Loucy (cell line): ENCODE measurements at regions not wholly inside any gene's neighbourhood (a gene's known extent, or its start where the extent isn't known, plus 50 kb on each side); places are given as distances from the start of the nearest gene placed in this dataset.

Source experiments
- H2AFZ ChIP-seq: fragments of 200-600 bp; sonication (generic); 2 replicates; pipeline ENCODE4 v1.6.0; 2016; ENCODE audit warnings: antibody characterized with exemption, mild to moderate bottlenecking, low read length, moderate library complexity
- H3F3A ChIP-seq: fragments of 200-600 bp; 2 replicates; pipeline ENCODE4 v1.6.0; 2016; ENCODE audit warnings: antibody characterized with exemption, low read depth, mild to moderate bottlenecking
- H3K27me3 ChIP-seq: fragments of 200-600 bp; sonication (generic); 2 replicates; pipeline ENCODE4 v1.6.1; 2014; ENCODE audit warnings: low read length, mild to moderate bottlenecking; ENCODE audit not compliant: insufficient read depth, poor library complexity, severe bottlenecking
- H3K36me3 ChIP-seq: fragments of 200-600 bp; sonication (generic); 2 replicates; pipeline ENCODE4 v1.6.1; 2016; ENCODE audit warnings: low read length; ENCODE audit not compliant: insufficient read depth
- H3K4me1 ChIP-seq: fragments of 200-600 bp; sonication (generic); 2 replicates; pipeline ENCODE4 v1.5.1; 2014; ENCODE audit warnings: low read length, mild to moderate bottlenecking; ENCODE audit not compliant: insufficient read depth, poor library complexity, severe bottlenecking
- H3K4me2 ChIP-seq: fragments of 200-600 bp; sonication (generic); 2 replicates; pipeline ENCODE4 v1.6.0; 2014; ENCODE audit warnings: antibody characterized with exemption, low read length, low read depth, mild to moderate bottlenecking; ENCODE audit not compliant: poor library complexity, severe bottlenecking
- H3K4me3 ChIP-seq: fragments of 200-600 bp; sonication (generic); 2 replicates; pipeline ENCODE4 v1.5.1; 2014; ENCODE audit warnings: low read length, mild to moderate bottlenecking, mixed read lengths; ENCODE audit not compliant: poor library complexity, severe bottlenecking
- H3K79me2 ChIP-seq: fragments of 200-600 bp; sonication (generic); 2 replicates; pipeline ENCODE4 v1.6.1; 2014; ENCODE audit warnings: low read length; ENCODE audit not compliant: insufficient read depth
- H3K9ac ChIP-seq: fragments of 200-600 bp; sonication (generic); 2 replicates; pipeline ENCODE4 v1.6.0; 2014; ENCODE audit warnings: mild to moderate bottlenecking, low read depth, low read length, moderate library complexity; ENCODE audit not compliant: poor library complexity, severe bottlenecking
- H3K9me2 ChIP-seq: fragments of 200-600 bp; sonication (generic); replicated peaks from 2 replicates; pipeline ENCODE4 v1.6.1; 2016; ENCODE audit warnings: low read depth, low read length, mixed read lengths
- H3K9me3 ChIP-seq: fragments of 200-600 bp; sonication (generic); 2 replicates; pipeline ENCODE4 v1.6.1; 2014; ENCODE audit warnings: mild to moderate bottlenecking, antibody characterized with exemption, low read length, low read depth; ENCODE audit not compliant: insufficient read depth
- H4K20me1 ChIP-seq: fragments of 200-600 bp; sonication (generic); 2 replicates; pipeline ENCODE4 v1.6.0; 2014; ENCODE audit warnings: antibody characterized with exemption, low read length, mild to moderate bottlenecking; ENCODE audit not compliant: insufficient read depth, poor library complexity, severe bottlenecking
- EZH2phosphoT487 ChIP-seq: fragments of 200-600 bp; IDR thresholded peaks from 2 replicates; pipeline ENCODE4 v1.6.1; 2018; ENCODE audit warnings: antibody characterized with exemption, mild to moderate bottlenecking, moderate library complexity, borderline replicate concordance
- TF ChIP-seq, protein P1 (sequence below): fragments of 200-600 bp; sonication (generic); conservative IDR thresholded peaks from 2 replicates; pipeline ENCODE4 v1.5.1; 2014; ENCODE audit warnings: mild to moderate bottlenecking, antibody characterized with exemption, low read length

DNA sequence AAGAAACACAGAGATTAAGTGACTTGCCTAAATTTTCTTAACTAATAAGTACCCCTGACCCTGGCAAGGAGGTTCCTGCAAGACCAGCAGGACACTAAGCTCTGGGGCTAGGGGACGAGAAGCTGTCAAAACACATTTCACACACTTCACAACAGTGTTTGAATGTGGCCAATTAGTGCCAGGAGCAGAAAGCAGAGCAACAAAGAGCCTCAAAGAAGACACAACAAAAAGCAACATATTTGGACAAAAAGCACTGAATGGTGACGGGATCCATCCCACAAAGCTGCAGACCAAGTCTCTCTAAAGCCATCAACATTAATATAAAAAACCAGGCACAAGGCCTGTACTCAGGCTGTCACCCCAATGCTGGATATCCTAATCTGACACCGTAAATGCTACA is 361.9 kb upstream of the RASGEF1B start:
- H3K27me3 ChIP-seq, result no peaks in the 10 kb centered on the region
- no peaks in the 10 kb centered on the region for H3F3A ChIP-seq
- no peak overlapping the region for H2AFZ ChIP-seq
- H4K20me1 ChIP-seq, result no peaks in the 10 kb centered on the region
- H3K4me1 ChIP-seq, result no peaks in the 10 kb centered on the region
- no peaks in the 10 kb centered on the region for H3K36me3 ChIP-seq
- TF ChIP-seq, protein P1, sequence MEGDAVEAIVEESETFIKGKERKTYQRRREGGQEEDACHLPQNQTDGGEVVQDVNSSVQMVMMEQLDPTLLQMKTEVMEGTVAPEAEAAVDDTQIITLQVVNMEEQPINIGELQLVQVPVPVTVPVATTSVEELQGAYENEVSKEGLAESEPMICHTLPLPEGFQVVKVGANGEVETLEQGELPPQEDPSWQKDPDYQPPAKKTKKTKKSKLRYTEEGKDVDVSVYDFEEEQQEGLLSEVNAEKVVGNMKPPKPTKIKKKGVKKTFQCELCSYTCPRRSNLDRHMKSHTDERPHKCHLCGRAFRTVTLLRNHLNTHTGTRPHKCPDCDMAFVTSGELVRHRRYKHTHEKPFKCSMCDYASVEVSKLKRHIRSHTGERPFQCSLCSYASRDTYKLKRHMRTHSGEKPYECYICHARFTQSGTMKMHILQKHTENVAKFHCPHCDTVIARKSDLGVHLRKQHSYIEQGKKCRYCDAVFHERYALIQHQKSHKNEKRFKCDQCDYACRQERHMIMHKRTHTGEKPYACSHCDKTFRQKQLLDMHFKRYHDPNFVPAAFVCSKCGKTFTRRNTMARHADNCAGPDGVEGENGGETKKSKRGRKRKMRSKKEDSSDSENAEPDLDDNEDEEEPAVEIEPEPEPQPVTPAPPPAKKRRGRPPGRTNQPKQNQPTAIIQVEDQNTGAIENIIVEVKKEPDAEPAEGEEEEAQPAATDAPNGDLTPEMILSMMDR, result no peak
- no peak for TF ChIP-seq EZH2phosphoT487
- H3K4me3 ChIP-seq, result no peak overlapping the region
- no peak overlapping the region for H3K4me2 ChIP-seq
- H3K79me2 ChIP-seq, result no peaks in the 10 kb centered on the region
- H3K9me3 ChIP-seq, result no peaks in the 10 kb centered on the region
- no peak overlapping the region for H3K9ac ChIP-seq
- no peaks in the 10 kb centered on the region for H3K9me2 ChIP-seq

DNA sequence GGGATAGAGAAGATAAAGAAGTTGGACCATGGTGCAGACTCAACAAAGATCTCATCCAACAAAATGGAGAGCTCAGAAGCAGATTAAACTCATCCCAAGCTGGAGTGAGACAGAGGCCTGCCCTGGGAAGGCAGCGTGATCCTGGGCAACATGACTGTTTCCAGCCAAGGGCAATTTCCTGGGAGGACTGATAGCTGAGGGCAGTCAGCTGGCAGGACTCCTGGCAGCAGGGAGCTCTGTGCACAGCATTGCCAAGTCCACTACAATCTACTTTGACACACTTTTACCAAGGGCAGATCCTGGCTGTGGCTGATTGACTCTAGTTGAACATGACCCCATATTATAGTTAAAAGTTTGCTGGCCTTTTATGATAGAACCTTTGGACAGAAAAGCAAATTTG is 357.3 kb upstream of the RASGEF1B start:
- Histone ChIP-seq H3K4me1 (no peaks in the 10 kb centered on the region), H3K27me3 (no peaks in the 10 kb centered on the region), H3K9ac (no peak overlapping the region), H3F3A (no peaks in the 10 kb centered on the region), H4K20me1 (no peaks in the 10 kb centered on the region), H3K4me3 (no peak overlapping the region), H2AFZ (no peak overlapping the region), H3K79me2 (no peaks in the 10 kb centered on the region), H3K9me2 (no peaks in the 10 kb centered on the region), H3K4me2 (no peak overlapping the region), H3K9me3 (no peaks in the 10 kb centered on the region), H3K36me3 (no peaks in the 10 kb centered on the region)
- no peak for TF ChIP-seq EZH2phosphoT487
- TF ChIP-seq, protein P1, result no peak

DNA sequence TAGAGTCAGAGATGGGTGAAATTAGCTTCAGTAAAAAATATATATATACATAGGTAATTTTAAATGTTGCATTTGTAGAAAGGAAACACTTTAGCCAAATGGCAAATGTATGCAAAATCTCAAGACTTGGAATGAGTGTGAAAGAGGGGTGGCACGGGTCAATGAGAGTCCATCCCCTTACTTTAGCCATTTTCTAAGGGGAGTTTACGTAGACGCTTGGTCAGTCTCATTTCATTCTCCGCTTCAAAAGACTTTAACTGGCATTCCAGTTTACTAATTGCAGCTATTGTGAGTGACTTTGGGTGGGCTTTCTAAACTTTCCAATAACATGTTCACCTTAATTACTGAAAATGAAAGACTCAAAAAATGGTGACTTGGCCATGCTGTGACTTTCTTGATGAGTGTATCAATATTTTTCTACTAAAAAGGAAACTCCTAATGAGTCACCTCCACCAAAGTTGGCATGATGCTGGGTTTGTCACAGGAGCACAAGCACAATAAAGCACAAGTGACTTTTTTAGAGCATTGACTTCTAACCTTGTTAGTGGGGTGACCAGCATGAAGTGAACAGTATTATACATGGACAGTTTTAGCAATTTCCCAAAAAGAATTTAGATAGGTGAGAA is 356.0 kb upstream of the RASGEF1B start:
- no peaks in the 10 kb centered on the region for H3F3A ChIP-seq
- no peak overlapping the region for H3K4me3 ChIP-seq
- no peaks in the 10 kb centered on the region for H3K36me3 ChIP-seq
- no peaks in the 10 kb centered on the region for H3K4me1 ChIP-seq
- H3K9me2 ChIP-seq, result no peaks in the 10 kb centered on the region
- H4K20me1 ChIP-seq, result no peaks in the 10 kb centered on the region
- no peaks in the 10 kb centered on the region for H3K9me3 ChIP-seq
- no peaks in the 10 kb centered on the region for H3K27me3 ChIP-seq
- H2AFZ ChIP-seq, result no peak overlapping the region
- H3K79me2 ChIP-seq, result no peaks in the 10 kb centered on the region
- no peak overlapping the region for H3K4me2 ChIP-seq
- TF ChIP-seq EZH2phosphoT487, result no peak
- TF ChIP-seq, protein P1, result no peak
- H3K9ac ChIP-seq, result no peak overlapping the region
